Cardiac septum (tissue), 1 donor: ENCODE measurements at regions not wholly inside any gene's neighbourhood (a gene's known extent, or its start where the extent isn't known, plus 50 kb on each side); places are given as distances from the start of the nearest gene placed in this dataset.
"Not testable (repeated sequence)": the region's sequence is repeated elsewhere in the genome, so short reads cannot be mapped to it uniquely, and the experiment has no call there.

Experiments
- DNase-seq: peaks from one replicate; pipeline ENCODE4 v3.0.0-alpha.2; 2020; ENCODE audit warnings: low spot score
- intact Hi-C: fragments of 100-400 bp; cut with DNase I; formaldehyde crosslinking; loops from one replicate; pipeline ENCODE4 v1.14.0; 2022
- donor health status: DM: no; HTN: no; CAD: no.

- no peak for DNase-seq
- intact Hi-C loops: no loop called here
Measured at GRCh38 chr6:169146521-169146920, 107.1 kb downstream of the THBS2 start.

- DNase-seq: no peak
- intact Hi-C loops: no loop called here
Measured at GRCh38 chr6:169145991-169146501, 107.6 kb downstream of the THBS2 start.

GRCh38 chr6:169145496-169145895 lies 108.2 kb downstream of the THBS2 start:
- DNase-seq: no peak
- intact Hi-C loops: no loop called here

DNA sequence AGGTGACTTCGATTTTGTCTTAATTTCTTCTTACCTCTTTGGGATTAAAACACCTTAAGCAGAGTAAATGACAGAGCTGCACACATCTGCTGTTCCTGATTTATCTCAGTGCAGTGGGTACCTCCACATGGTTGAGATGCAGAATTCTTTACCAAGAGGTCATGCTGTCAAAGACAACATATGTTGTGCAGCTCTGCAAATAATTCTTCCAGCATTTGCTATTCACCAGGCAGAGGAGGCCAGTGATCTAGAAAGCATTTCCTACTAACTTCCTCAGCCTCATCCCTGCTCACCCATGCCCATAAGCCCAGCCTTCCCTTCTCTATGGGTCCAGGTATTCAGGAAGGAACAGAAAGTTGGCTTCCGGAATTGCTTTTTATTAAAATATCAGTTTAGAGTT lies 109.3 kb downstream of the THBS2 start:
- intact Hi-C loops: no loop called here
- DNase-seq: no peak

- DNase-seq: no peak
- intact Hi-C loops: no loop called here
Measured at GRCh38 chr6:169142538-169142844, 111.2 kb downstream of the THBS2 start.

DNA sequence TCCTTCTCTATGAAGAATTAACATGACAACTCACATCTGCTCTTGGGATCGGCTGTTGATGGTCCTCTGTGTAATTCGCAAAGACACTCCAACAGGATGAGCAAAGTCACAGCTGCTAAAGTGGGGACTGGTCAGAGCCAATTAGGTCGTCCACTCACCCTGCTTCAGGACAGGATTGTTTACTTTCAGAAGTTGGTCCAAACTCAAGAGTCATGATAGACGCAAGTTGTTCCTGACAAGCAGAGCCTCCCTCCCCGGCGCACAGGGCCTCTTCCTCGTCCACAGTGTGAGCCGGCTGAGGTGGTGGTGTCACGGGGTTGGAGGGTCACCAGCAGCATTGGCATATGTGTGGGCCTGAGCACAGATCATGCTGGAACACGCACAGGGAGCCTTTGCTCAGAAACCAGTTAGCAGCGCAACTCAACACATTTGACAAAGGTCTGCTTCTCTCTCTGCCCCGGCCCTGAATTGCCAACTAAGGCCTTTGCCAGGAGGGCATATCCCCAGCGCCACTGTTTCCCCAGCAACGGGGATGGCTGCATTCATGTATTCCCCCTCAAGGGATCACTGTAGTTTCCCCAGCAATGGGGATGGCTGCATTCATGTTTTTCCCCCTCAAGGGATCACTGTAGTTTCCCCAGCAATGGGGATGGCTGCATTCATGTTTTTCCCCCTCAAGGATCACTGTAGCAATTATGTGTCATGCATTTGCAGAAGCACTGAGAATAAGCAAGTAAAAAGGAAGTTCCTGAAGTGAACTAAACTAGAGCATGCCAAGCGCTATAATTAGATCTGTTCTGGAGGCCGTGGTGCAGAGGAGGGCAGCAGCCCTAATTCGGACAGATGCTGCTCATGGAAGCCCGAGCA lies 111.7 kb downstream of the THBS2 start:
- no peak for DNase-seq
- intact Hi-C loops: no loop called here

DNA sequence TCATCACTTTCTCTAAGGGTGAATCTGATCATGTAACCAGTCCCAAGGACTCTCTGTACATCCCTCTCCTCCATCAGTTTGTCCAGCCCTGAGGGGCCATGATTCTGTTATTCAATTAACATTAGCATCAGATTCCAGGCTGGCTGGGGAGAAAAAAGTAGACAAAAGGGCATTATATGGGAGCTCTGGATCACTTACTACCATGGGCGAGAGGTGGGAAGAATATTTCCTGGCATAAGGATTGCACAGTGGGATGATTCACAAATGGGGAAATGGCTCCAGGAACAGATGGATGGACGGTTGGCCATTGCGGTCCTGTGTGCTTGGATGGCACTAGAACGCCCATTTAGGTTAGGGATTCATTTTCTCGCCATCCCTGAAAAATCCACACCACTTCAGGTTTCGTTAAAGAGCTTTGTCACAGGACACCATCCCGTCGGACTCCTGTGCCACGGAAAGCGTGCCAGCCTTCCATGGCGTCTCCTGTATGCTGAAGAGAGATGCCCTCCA lies 112.6 kb downstream of the THBS2 start:
- intact Hi-C loops: no loop called here
- no peak for DNase-seq

- DNase-seq: no peak
- intact Hi-C loops: no loop called here
Measured at GRCh38 chr6:169139179-169139971, 114.3 kb downstream of the THBS2 start.

DNA sequence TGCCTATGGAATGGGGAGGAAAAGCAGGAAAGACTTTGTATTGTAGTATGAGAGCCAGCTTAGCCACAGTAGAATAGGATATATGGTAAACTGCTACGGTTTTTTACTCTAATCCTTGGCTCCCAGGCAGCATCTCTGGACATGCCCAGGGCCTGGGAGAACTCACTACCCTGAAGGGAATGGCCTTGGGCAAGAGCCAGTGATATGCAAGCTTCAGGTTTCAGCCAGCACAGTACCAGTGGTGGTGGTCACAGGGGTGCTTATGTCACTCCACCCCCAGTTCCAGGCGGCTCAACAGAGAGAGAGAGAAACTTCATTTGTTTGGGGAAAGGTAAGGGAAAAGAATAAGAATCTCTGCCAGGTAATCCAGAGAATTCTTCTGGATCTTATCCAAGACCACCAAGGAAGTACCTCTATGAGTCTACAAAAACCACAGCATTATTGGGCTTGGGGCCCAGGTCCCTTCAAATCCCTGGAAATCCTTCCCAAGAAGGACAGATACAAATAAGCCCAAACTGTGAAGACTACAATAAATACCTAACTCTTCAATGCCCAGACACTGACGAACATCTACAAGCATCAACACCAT lies 121.2 kb downstream of the THBS2 start:
- intact Hi-C loops: no loop called here
- DNase-seq: no peak

DNA sequence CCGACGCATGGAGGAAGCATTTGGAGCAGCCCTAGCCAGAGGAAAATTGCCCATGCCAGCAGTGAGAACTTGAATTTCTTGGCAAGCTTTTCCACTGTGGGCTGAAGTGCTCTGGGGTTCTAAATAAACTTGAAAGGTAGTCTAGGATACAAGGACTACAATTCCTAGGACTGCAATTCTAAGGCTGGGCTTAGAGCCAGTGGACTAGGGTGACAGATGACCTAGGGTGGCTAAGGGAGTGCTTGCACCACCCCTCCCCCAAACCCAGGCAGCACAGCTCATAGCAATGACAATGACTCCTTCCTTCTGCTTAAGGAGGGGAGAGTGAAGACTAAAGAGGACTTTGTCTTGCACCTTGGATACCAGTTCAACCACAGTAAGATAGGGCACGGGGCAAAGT lies 122.3 kb downstream of the THBS2 start:
- intact Hi-C loops: no loop called here
- no peak for DNase-seq

DNA sequence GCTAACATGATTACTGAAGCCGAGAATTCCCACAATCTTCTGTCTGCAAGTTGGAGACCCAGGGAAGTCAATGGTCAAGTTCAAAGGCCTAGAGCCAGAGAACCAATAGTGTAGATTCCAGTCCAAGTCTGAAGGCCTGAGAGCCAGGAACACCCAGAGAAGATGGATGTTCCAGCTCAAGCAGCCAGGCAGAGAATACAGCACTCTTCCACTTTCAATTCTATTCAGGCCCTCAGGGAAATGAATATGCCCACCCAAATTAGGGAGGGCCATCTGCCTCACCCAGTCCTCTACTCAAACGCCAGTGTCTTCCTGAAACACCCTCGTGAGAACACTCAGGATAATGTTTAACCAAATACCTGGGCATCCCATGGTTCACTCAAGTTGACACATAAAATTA lies 123.5 kb downstream of the THBS2 start:
- no peak for DNase-seq
- intact Hi-C loops: no loop called here

- no peak for DNase-seq
- intact Hi-C loops: no loop called here
Measured at GRCh38 chr6:169121013-169121412, 132.6 kb downstream of the THBS2 start.

- DNase-seq: no peak
- intact Hi-C loops: no loop called here
Measured at GRCh38 chr6:169119669-169120068, 134.0 kb downstream of the THBS2 start.

DNA sequence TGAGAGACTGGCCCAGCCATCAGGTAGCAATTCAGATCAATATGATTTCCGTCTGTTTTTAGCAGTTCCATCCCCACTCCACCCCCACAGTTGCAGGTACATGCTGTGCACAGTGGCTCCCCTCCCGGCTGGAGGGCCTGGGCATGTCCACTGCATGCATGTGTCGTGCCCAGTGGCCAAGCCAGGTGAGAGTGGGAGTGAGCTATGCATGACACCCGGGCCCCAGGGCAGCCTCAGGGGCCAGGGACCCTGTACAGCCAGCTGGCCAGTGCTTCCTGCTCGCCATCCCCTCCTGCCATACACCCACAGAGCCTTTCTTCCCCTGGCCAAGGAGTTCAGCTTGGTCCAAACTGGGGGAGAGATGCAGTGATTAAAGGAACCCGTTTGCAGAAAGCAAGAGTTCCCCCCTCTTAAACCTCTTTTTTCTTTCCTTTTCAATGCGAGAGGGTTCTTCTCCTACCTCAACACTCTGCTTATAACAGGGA lies 135.3 kb downstream of the THBS2 start:
- intact Hi-C loops: no loop called here
- DNase-seq: no peak

GRCh38 chr6:169117663-169118062 lies 136.0 kb downstream of the THBS2 start:
- no peak for DNase-seq
- intact Hi-C loops: no loop called here

GRCh38 chr6:169115632-169116031 lies 138.0 kb downstream of the THBS2 start:
- DNase-seq: no peak
- intact Hi-C loops: no loop called here

DNA sequence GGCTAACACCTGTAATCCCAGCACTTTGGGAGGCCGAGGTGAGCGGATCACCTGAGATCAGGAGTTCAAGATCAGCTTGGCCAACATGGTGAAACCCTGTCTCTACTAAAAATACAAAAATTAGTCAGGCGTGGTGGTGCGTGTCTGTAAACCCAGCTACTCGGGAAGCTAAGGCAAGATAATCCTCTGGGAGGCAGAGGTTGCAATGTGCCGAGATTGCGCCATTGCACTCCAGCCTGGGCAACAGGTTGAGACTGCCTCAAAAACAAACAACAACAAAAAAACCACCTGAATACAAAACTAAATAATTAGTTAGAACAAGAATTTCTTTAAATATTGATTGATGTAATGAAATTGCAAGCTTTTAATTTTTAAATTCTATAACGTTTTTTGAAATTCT lies 139.0 kb downstream of the THBS2 start:
- DNase-seq, intact Hi-C loops: not testable (repeated sequence)

DNA sequence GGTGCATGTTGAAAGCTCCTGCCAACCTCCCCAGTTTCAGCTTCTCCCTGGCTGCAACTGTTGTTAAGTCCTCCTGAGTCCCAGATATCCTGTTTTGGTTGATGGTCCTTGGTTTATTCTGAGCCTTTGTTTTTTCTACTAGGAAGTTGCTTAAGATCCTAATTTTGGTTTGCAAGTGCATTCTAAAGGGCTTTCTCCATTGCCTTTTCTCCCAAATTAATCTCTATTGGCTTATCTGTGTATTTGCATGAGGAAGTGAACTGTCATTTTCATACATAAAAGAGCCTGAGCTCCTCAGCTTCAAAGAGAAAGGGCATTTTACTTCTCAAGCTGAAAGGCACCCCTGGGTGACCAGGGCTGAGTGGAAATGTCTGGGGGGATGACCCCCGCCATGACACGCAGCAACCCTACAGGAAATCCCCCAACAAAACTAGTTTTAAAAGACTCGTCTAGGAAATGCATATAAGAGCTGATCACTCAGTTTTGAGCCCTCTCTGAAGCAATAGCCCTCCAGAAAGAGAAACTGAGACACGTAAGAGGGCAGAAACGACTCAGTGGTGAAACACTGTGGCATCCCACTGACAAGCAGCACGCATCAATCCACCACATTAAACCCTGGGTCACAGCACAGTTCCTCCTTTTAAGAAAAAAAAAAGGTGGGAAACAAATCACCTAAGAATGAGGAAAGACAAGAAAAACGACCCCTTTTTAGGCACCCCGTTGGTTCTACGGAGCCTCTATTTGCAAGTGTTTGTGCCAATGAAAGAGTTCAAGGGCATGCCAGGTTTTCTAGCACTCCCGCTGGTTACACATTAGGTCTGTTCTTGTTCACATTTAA lies 140.9 kb downstream of the THBS2 start:
- intact Hi-C loops: no loop called here

DNA sequence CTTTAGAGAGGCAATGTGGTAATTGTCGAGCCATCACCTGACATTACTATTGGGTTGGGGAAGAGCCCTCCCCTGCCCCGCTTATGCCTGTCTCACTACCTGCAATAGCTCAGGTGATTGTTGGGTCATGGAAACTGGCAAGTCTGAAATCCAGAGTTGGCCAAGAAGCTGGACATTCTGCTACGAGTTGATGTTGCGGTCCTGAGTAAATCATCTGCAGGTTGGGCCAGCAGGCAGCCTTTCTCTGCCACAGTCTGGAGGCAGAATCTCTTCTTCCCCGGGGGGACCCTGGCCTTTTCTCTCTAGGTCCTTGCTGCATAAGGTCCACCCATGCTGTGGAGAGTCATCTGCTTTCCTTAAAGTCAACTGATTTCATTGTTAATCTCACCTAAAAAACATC lies 142.4 kb downstream of the THBS2 start:
- intact Hi-C loops: no loop called here
- no peak for DNase-seq

More for the DNA sequence above, 140.9 kb downstream of the THBS2 start:
- no peak for DNase-seq
